SK-N-SH (cell line): ENCODE measurements at regions not wholly inside any gene's neighbourhood (a gene's known extent, or its start where the extent isn't known, plus 50 kb on each side); places are given as distances from the start of the nearest gene placed in this dataset.

Source experiments
- CTCF ChIA-PET: fragments of 300-600, 350-600 bp; formaldehyde crosslinking; extraction: SDS; loops from one replicate; lab custom pipeline; 2021; lab: Yijun Ruan, JAX
- POLR2A ChIA-PET: fragments of 350-600 bp; sonication (Branson Sonifier 250); formaldehyde crosslinking; extraction: SDS; loops from one replicate; lab custom pipeline; 2020; ENCODE audit warnings: antibody characterized with exemption, inconsistent platforms; lab: Yijun Ruan, JAX
- DNase-seq: peaks from one replicate; pipeline ENCODE4 v3.0.0; 2012
- H2AFZ ChIP-seq: fragments of 200-600 bp; sonication (generic); 2 replicates; pipeline ENCODE4 v1.8.1; 2016; ENCODE audit warnings: antibody characterized with exemption, mild to moderate bottlenecking, low read depth
- H3F3A ChIP-seq: fragments of 200-600 bp; sonication (generic); replicated peaks from 2 replicates; pipeline ENCODE3; 2016; ENCODE audit warnings: antibody characterized with exemption, mild to moderate bottlenecking; ENCODE audit not compliant: insufficient read depth
- H3K27ac ChIP-seq, 2 experiments: fragments of 200-500 bp in 1 of 2; fragments of 200-600 bp in 1 of 2; sonication (Bioruptor generic) in 1 of 2; sonication (generic), shearing (Covaris generic) in 1 of 2; 2 replicates each; pipeline versions ENCODE4 v1.5.1 to v1.6.1; 2014 to 2016; ENCODE audit warnings: low read depth in 2 of 2, inconsistent platforms in 1 of 2, low read length in 1 of 2, mild to moderate bottlenecking in 1 of 2, mixed read lengths in 1 of 2
- H3K27me3 ChIP-seq: fragments of 200-600 bp; sonication (generic), shearing (Covaris generic); 2 replicates; pipeline ENCODE4 v1.6.1; 2016; ENCODE audit warnings: mixed run types; ENCODE audit not compliant: insufficient read depth
- H3K36me3 ChIP-seq, 2 experiments: fragments of 200-500 bp in 1 of 2; fragments of 200-600 bp in 1 of 2; sonication (Bioruptor generic) in 1 of 2; sonication (generic) in 1 of 2; replicated peaks in 1 of 2; 2 replicates each; pipeline versions ENCODE3 to v1.5.1; 2014 to 2016; ENCODE audit warnings: low read length in 1 of 2, mild to moderate bottlenecking in 1 of 2; ENCODE audit not compliant: insufficient read depth in 2 of 2, control insufficient read depth in 1 of 2
- H3K4me1 ChIP-seq, 2 experiments: fragments of 200-500 bp in 1 of 2; fragments of 200-600 bp in 1 of 2; sonication (Bioruptor generic) in 1 of 2; sonication (generic), shearing (Covaris generic) in 1 of 2; 2 replicates each; pipeline versions ENCODE4 v1.5.1 to v1.6.1; 2014 to 2016; ENCODE audit warnings: low read depth in 1 of 2, low read length in 1 of 2, mixed run types in 1 of 2; ENCODE audit not compliant: insufficient read depth in 2 of 2, control insufficient read depth in 1 of 2
- H3K4me2 ChIP-seq: fragments of 200-600 bp; sonication (generic), shearing (Covaris generic); 2 replicates; pipeline ENCODE4 v1.6.1; 2017; ENCODE audit warnings: mixed run types
- H3K4me3 ChIP-seq, 2 experiments: fragments of 200-500 bp in 1 of 2; fragments of 200-600 bp in 1 of 2; sonication (Bioruptor generic) in 1 of 2; sonication (generic), shearing (Covaris generic) in 1 of 2; 2 replicates each; pipeline versions ENCODE4 v1.5.1 to v1.8.1; 2014 to 2016; ENCODE audit warnings: low read depth in 2 of 2, inconsistent platforms in 1 of 2, low read length in 1 of 2, mild to moderate bottlenecking in 1 of 2, mixed read lengths in 1 of 2, moderate library complexity in 1 of 2
- H3K79me2 ChIP-seq: fragments of 200-600 bp; sonication (generic); 2 replicates; pipeline ENCODE4 v1.8.1; 2017; ENCODE audit warnings: mild to moderate bottlenecking; ENCODE audit not compliant: insufficient read depth
- H3K9ac ChIP-seq: fragments of 200-600 bp; sonication (generic); 2 replicates; pipeline ENCODE4 v1.6.1; 2017; ENCODE audit warnings: mixed run types
- H3K9me2 ChIP-seq: fragments of 200-600 bp; sonication (generic); 2 replicates; pipeline ENCODE4 v1.6.1; 2017; ENCODE audit warnings: mixed run types
- H3K9me3 ChIP-seq: fragments of 200-600 bp; sonication (generic); 2 replicates; pipeline ENCODE4 v1.6.1; 2017; ENCODE audit warnings: mixed run types, mild to moderate bottlenecking, moderate library complexity
- H4K20me1 ChIP-seq: fragments of 200-600 bp; sonication (generic); 2 replicates; pipeline ENCODE4 v1.6.1; 2017; ENCODE audit warnings: mild to moderate bottlenecking, mixed run types; ENCODE audit not compliant: insufficient read depth
- CTCF ChIP-seq: fragments of 200-600 bp; sonication (generic); IDR thresholded peaks from 2 replicates; pipeline ENCODE4 v1.6.1; 2017; ENCODE audit warnings: antibody characterized with exemption, mild to moderate bottlenecking, moderate library complexity
- ELF1 ChIP-seq: IDR thresholded peaks from 2 replicates; pipeline ENCODE4 v1.4.0; 2012
- FOXJ3 ChIP-seq: sonication (generic); formaldehyde crosslinking; IDR thresholded peaks from 2 replicates; pipeline ENCODE4 v1.5.1; 2020; ENCODE audit warnings: mild to moderate bottlenecking, missing genetic modification reagents
- FOXM1 ChIP-seq: IDR thresholded peaks from 2 replicates; pipeline ENCODE4 v1.4.0; 2012; ENCODE audit warnings: low read depth, mild to moderate bottlenecking
- GATA2 ChIP-seq: sonication (generic); formaldehyde crosslinking; IDR thresholded peaks from 2 replicates; pipeline ENCODE4 v1.5.0; 2020; ENCODE audit warnings: mild to moderate bottlenecking, missing genetic modification reagents
- IRF3 ChIP-seq: fragments of 150-350 bp; IDR thresholded peaks from 2 replicates; pipeline ENCODE4 v1.6.1; 2016; ENCODE audit warnings: mild to moderate bottlenecking, low read depth, low read length
- MAX ChIP-seq: IDR thresholded peaks from 2 replicates; pipeline ENCODE4 v1.4.0; 2012; ENCODE audit warnings: low read depth
- MEF2A ChIP-seq: IDR thresholded peaks from 2 replicates; pipeline ENCODE4 v1.4.0; 2012; ENCODE audit warnings: low read depth, borderline replicate concordance
- MXI1 ChIP-seq: IDR thresholded peaks from 2 replicates; pipeline ENCODE4 v1.6.1; 2012; ENCODE audit warnings: mild to moderate bottlenecking, low read depth, low read length, improper control_type of control experiment
- NFIC ChIP-seq: IDR thresholded peaks from 2 replicates; pipeline ENCODE4 v1.4.0; 2012; ENCODE audit warnings: borderline replicate concordance
- PBX3 ChIP-seq: IDR thresholded peaks from 2 replicates; pipeline ENCODE4; 2012
- POLR2AphosphoS5 ChIP-seq: IDR thresholded peaks from 2 replicates; pipeline ENCODE4 v1.6.1; 2012; ENCODE audit warnings: low read depth, low read length
- SIN3A ChIP-seq: IDR thresholded peaks from 2 replicates; pipeline ENCODE4 v1.6.1; 2012; ENCODE audit warnings: low read depth, mild to moderate bottlenecking, low read length, moderate library complexity, borderline replicate concordance
- USF1 ChIP-seq: IDR thresholded peaks from 2 replicates; pipeline ENCODE4 v1.4.0; 2012; ENCODE audit warnings: low read depth, borderline replicate concordance
- USF2 ChIP-seq: fragments of 150-350 bp; IDR thresholded peaks from 2 replicates; pipeline ENCODE4 v1.6.1; 2017; ENCODE audit warnings: antibody characterized with exemption, low read length, low read depth, borderline replicate concordance
- WGBS: methylation state at CpG from one replicate; pipeline ENCODE4 v1.1.6; 2017; ENCODE audit warnings: low lambda C conversion rate; 5-methylcytosine and 5-hydroxymethylcytosine counted together

GRCh38 chr9:23621188-23621587 lies 204.9 kb downstream of the ELAVL2 start:
- CTCF ChIA-PET: no interaction called here

GRCh38 chr9:23621924-23622323 lies 204.1 kb downstream of the ELAVL2 start:
- WGBS: 46% methylated on average over 3 of the region's 3 CpGs
- Histone ChIP-seq H3K36me3 (no peaks in the 10 kb centered on the region), H3K27ac (no peak overlapping the region), H3K79me2 (no peaks in the 10 kb centered on the region), H3K9me3 (no peaks in the 10 kb centered on the region), H4K20me1 (no peaks in the 10 kb centered on the region), H3K4me3 (no peak overlapping the region), H3K27me3 (no peaks in the 10 kb centered on the region), H3K9ac (no peak overlapping the region), H3K4me2 (no peak overlapping the region), H3K4me1 (no peaks in the 10 kb centered on the region; a peak in 1 of 4 replicates), H3F3A (no peaks in the 10 kb centered on the region), H3K9me2 (no peaks in the 10 kb centered on the region), H2AFZ (no peak overlapping the region)
- ChIA-PET CTCF (no interaction called here), POLR2A (no interaction called here)
- DNase-seq: no peak
- TF ChIP-seq MEF2A: no peak

More at GRCh38 chr9:23621188-23621587, 204.9 kb downstream of the ELAVL2 start:
- POLR2A ChIA-PET: no interaction called here
- Histone ChIP-seq H3K9me3 (no peaks in the 10 kb centered on the region), H3K79me2 (no peaks in the 10 kb centered on the region), H3K27me3 (no peaks in the 10 kb centered on the region), H3K27ac (no peak overlapping the region), H3F3A (no peaks in the 10 kb centered on the region), H4K20me1 (no peaks in the 10 kb centered on the region), H3K4me3 (no peak overlapping the region), H3K9me2 (no peaks in the 10 kb centered on the region), H3K4me1 (no peaks in the 10 kb centered on the region; a peak in 1 of 4 replicates), H3K9ac (no peak overlapping the region), H3K36me3 (no peaks in the 10 kb centered on the region), H3K4me2 (no peak overlapping the region), H2AFZ (no peak overlapping the region)
- WGBS: 14% methylated on average over 2 of the region's 2 CpGs
- no peak for DNase-seq
- no peak for TF ChIP-seq USF2
- no peak for TF ChIP-seq ELF1
- no peak for TF ChIP-seq CTCF
- TF ChIP-seq NFIC: no peak

- 76% methylated on average over 4 of the region's 4 CpGs for WGBS
- CTCF ChIA-PET: no interaction called here
- POLR2A ChIA-PET: no interaction called here
- no peaks in the 10 kb centered on the region for H3F3A ChIP-seq
- no peak overlapping the region for H3K9ac ChIP-seq
- no peaks in the 10 kb centered on the region for H3K9me3 ChIP-seq
- H3K4me3 ChIP-seq: no peak overlapping the region
- no peaks in the 10 kb centered on the region for H3K79me2 ChIP-seq
- DNase-seq: no peak
- no peaks in the 10 kb centered on the region; a peak in 1 of 4 replicates for H3K4me1 ChIP-seq
- H3K9me2 ChIP-seq: no peaks in the 10 kb centered on the region
- H3K27ac ChIP-seq: no peak overlapping the region
- no peak overlapping the region for H3K4me2 ChIP-seq
- no peaks in the 10 kb centered on the region for H3K36me3 ChIP-seq
- H3K27me3 ChIP-seq: no peaks in the 10 kb centered on the region
- no peak overlapping the region for H2AFZ ChIP-seq
- no peaks in the 10 kb centered on the region for H4K20me1 ChIP-seq
- TF ChIP-seq PBX3 (no peak), MXI1 (no peak), SIN3A (no peak), MAX (no peak), CTCF (no peak), IRF3 (no peak), FOXM1 (no peak), USF1 (no peak), FOXJ3 (CRISPR knock-in tag) (no peak), GATA2 (CRISPR knock-in tag) (no peak), POLR2AphosphoS5 (no peak)
Measured at GRCh38 chr9:23622396-23622795, 203.6 kb downstream of the ELAVL2 start.
